Liver (tissue), 3 donors: ENCODE measurements at regions not wholly inside any gene's neighbourhood (a gene's known extent, or its start where the extent isn't known, plus 50 kb on each side); places are given as distances from the start of the nearest gene placed in this dataset.

ENCODE experiments used
- ATF3 ChIP-seq: IDR thresholded peaks from 2 replicates; pipeline ENCODE4 v1.6.1; 2016; ENCODE audit warnings: antibody characterized with exemption
- CTCF ChIP-seq: fragments of 150-350 bp; IDR thresholded peaks from 2 replicates; pipeline ENCODE4 v1.5.1; 2017; ENCODE audit warnings: improper control_type of control experiment, low read depth, low read length; ENCODE audit not compliant: missing input control
- EGR1 ChIP-seq, 2 donors: IDR thresholded peaks; 2 replicates each; pipeline ENCODE4 v1.6.1; 2016 to 2018; ENCODE audit warnings: antibody characterized with exemption in 2 of 2, low read depth in 2 of 2
- FOXA1 ChIP-seq: IDR thresholded peaks from 2 replicates; pipeline ENCODE4 v1.6.1; 2016; ENCODE audit warnings: antibody characterized with exemption
- GABPA ChIP-seq, 2 donors: IDR thresholded peaks in 1 of 2; conservative IDR thresholded peaks in 1 of 2; 2 replicates each; pipeline ENCODE4 v1.6.1; 2016; ENCODE audit warnings: antibody characterized with exemption in 2 of 2, mild to moderate bottlenecking in 1 of 2, moderate library complexity in 1 of 2
- HNF4G ChIP-seq: IDR thresholded peaks from 2 replicates; pipeline ENCODE4 v1.6.1; 2016; ENCODE audit warnings: antibody characterized with exemption
- JUND ChIP-seq, 2 donors: IDR thresholded peaks; 2 replicates each; pipeline ENCODE4 v1.6.1; 2016; ENCODE audit warnings: antibody characterized with exemption in 2 of 2
- MAX ChIP-seq: IDR thresholded peaks from 2 replicates; pipeline ENCODE4 v1.6.1; 2016; ENCODE audit warnings: antibody characterized with exemption
- NR2F2 ChIP-seq: IDR thresholded peaks from 2 replicates; pipeline ENCODE4 v1.6.1; 2016; ENCODE audit warnings: antibody characterized with exemption
- RAD21 ChIP-seq, 2 donors: IDR thresholded peaks; 2 replicates each; pipeline ENCODE4 v1.6.1; 2016; ENCODE audit warnings: antibody characterized with exemption in 2 of 2, mild to moderate bottlenecking in 2 of 2
- REST ChIP-seq: IDR thresholded peaks from 2 replicates; pipeline ENCODE4 v1.6.1; 2016; ENCODE audit warnings: antibody characterized with exemption, mild to moderate bottlenecking
- SP1 ChIP-seq: IDR thresholded peaks from 2 replicates; pipeline ENCODE4 v1.6.1; 2018; ENCODE audit warnings: antibody characterized with exemption, mild to moderate bottlenecking
- YY1 ChIP-seq: IDR thresholded peaks from 2 replicates; pipeline ENCODE4 v1.6.1; 2016; ENCODE audit warnings: antibody characterized with exemption, mild to moderate bottlenecking
- donor health status: healthy.
- donor health status: healthy.

- TF ChIP-seq CTCF = no peak
- TF ChIP-seq ATF3 = no peak
- no peak for TF ChIP-seq RAD21 (IDR thresholded peaks at IDR 0.05)
- TF ChIP-seq EGR1 (IDR thresholded peaks at IDR 0.05; ENCODE audit: low read depth in 2 of 2) = no peak
- TF ChIP-seq REST = no peak
- no peak for TF ChIP-seq HNF4G
- TF ChIP-seq SP1 = no peak
- TF ChIP-seq NR2F2 = no peak
- TF ChIP-seq JUND (IDR thresholded peaks at IDR 0.05) = no peak
- TF ChIP-seq FOXA1 = no peak
- no peak for TF ChIP-seq MAX
- TF ChIP-seq YY1 = no peak
- TF ChIP-seq GABPA (IDR thresholded peaks at IDR 0.05 in 1 of 2, conservative IDR thresholded peaks at IDR 0.05 in 1 of 2) = no peak
Measured at GRCh38 chr5:87572090-87572489, 159.4 kb upstream of the CCNH start.
